ENCODE measurements at regions not wholly inside any gene's neighbourhood (a gene's known extent, or its start where the extent isn't known, plus 50 kb on each side); places are given as distances from the start of the nearest gene placed in this dataset.

DNA sequence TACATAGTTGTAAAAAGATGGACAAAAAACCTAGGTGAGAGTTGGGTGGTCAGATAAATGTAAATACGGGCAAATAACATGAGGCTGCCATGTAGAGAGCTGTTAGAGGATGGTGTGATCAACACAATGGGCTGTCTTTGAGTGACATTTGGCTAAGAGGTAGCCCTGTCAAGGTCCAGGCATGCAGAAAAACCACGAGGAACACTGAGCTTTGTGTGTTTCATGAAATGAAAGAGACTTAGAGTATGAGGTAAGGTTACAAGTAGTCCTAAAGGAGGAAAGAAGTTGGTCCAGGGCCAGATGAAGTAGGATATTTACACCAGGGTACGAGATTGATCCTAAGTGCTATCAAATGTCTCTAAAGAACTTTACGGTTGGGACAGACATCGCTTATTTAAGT lies 160.9 kb downstream of the RDH14 start:
- Histone ChIP-seq H3K4me3 (ENCODE audit: extremely low read depth in 1 of 4, insufficient read depth in 2 of 4, low read depth in 3 of 4, low read length in 4 of 4) (no peak overlapping the region), H3K4me1 (replicated peaks in 1 of 4; ENCODE audit: control insufficient read depth in 3 of 4, insufficient read depth in 4 of 4, low read length in 3 of 4) (no peaks in the 10 kb centered on the region), H2BK5ac (ENCODE audit: low read depth, low read length) (no peak overlapping the region), H3K79me2 (ENCODE audit: control insufficient read depth in 1 of 2, insufficient read depth in 2 of 2, low read length in 2 of 2) (no peaks in the 10 kb centered on the region), H3K27ac (ENCODE audit: low read depth, low read length) (no peak overlapping the region), H3K14ac (ENCODE audit: insufficient read length) (no peak overlapping the region), H2AK5ac (ENCODE audit: low read depth, low read length) (no peak overlapping the region), H4K91ac (replicated peaks; ENCODE audit: insufficient read length, low read length) (no peak overlapping the region), H3K23ac (ENCODE audit: insufficient read length) (no peak overlapping the region), H3K56ac (replicated peaks; ENCODE audit: insufficient read length, low read depth, low read length) (no peak overlapping the region), H3K36me3 (ENCODE audit: control insufficient read depth in 2 of 4, insufficient read depth in 4 of 4, low read length in 3 of 4) (no peaks in the 10 kb centered on the region), H3K9me3 (ENCODE audit: insufficient read depth in 2 of 2, low read depth in 1 of 2, low read length in 1 of 2) (no peaks in the 10 kb centered on the region; a peak in 1 of 4 replicates), H3K27me3 (replicated peaks in 1 of 4; ENCODE audit: control insufficient read depth in 3 of 4, extremely low read depth in 1 of 4, insufficient read depth in 3 of 4, low read length in 3 of 4) (no peaks in the 10 kb centered on the region), H2BK12ac (ENCODE audit: low read depth, low read length) (no peak overlapping the region), H2BK20ac (ENCODE audit: low read length) (no peak overlapping the region), H4K5ac (ENCODE audit: insufficient read length, low read depth, low read length) (no peak overlapping the region), H3K18ac (ENCODE audit: extremely low read depth, low read length) (no peak overlapping the region), H4K8ac (ENCODE audit: extremely low read depth, insufficient read depth, low read length) (no peak overlapping the region), H3K4ac (replicated peaks; ENCODE audit: insufficient read length, low read depth, low read length) (no peak overlapping the region), H2BK15ac (ENCODE audit: low read length) (no peak overlapping the region), H3K4me2 (ENCODE audit: insufficient read depth in 1 of 2, low read depth in 2 of 2, low read length in 2 of 2) (no peak overlapping the region), H2BK120ac (replicated peaks; ENCODE audit: low read depth, low read length) (no peak overlapping the region), H3K23me2 (ENCODE audit: low read depth, low read length) (no peaks in the 10 kb centered on the region), H3K9ac (replicated peaks in 1 of 4; ENCODE audit: extremely low read depth in 1 of 4, low read depth in 3 of 4, low read length in 3 of 4) (no peak overlapping the region), H4K20me1 (replicated peaks in 1 of 2; ENCODE audit: control insufficient read depth in 1 of 2, insufficient read depth in 2 of 2, low read length in 2 of 2) (no peaks in the 10 kb centered on the region), H3K79me1 (ENCODE audit: low read depth, low read length) (no peaks in the 10 kb centered on the region), H2AFZ (ENCODE audit: low read length) (no peak overlapping the region)
- CTCF ChIA-PET (ENCODE audit: partially characterized antibody) = interaction anchor here (1.4 to 1.9 kb wide), 2 partner anchors 10 to 12 kb away, joined by 4 to 6 read pairs; no protein-coding TSS in a partner anchor
- 93% methylated on average over 5 of the region's 5 CpGs; no CpG with 5 or more reads in 1 of the 2 experiments for WGBS, 2 experiments (ENCODE audit: extremely low coverage in 1 of 2, insufficient coverage in 1 of 2, insufficient read length in 1 of 2, insufficient replicate concordance in 2 of 2, low coverage in 1 of 2, low lambda C conversion rate in 2 of 2, missing lambda C conversion rate in 1 of 2)
- POLR2A ChIA-PET (ENCODE audit: partially characterized antibody) = no interaction called here
- TF ChIP-seq TAF7 (optimal IDR thresholded peaks at IDR 0.05; ENCODE audit: borderline replicate concordance, low read depth, low read length) (no peak), POLR2A (IDR thresholded peaks at IDR 0.05; ENCODE audit: control extremely low read depth in 1 of 2, low read depth in 2 of 2, low read length in 2 of 2) (no peak), KDM4A (IDR thresholded peaks at IDR 0.05; ENCODE audit: low read depth, low read length, severe bottlenecking) (no peak), BRCA1 (IDR thresholded peaks at IDR 0.05; ENCODE audit: low read depth, low read length) (no peak)
- TF ChIP-seq, protein P1, sequence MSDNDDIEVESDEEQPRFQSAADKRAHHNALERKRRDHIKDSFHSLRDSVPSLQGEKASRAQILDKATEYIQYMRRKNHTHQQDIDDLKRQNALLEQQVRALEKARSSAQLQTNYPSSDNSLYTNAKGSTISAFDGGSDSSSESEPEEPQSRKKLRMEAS (IDR thresholded peaks at IDR 0.05) = no peak
- FAIRE-seq (no peak), DNase-seq (ENCODE audit: low read depth in 1 of 2, low spot score in 2 of 2) (no peak)
